NCI-H1092 treated with DMSO at 0.1 percent for 48 hours (cell line): ENCODE measurements at regions not wholly inside any gene's neighbourhood (a gene's known extent, or its start where the extent isn't known, plus 50 kb on each side); places are given as distances from the start of the nearest gene placed in this dataset.
"Not testable (repeated sequence)": the region's sequence is repeated elsewhere in the genome, so short reads cannot be mapped to it uniquely, and the experiment has no call there.

Experiments used
- DNase-seq: peaks from one replicate; lab custom pipeline; 2025; lab: John Stamatoyannopoulos, UW

DNA sequence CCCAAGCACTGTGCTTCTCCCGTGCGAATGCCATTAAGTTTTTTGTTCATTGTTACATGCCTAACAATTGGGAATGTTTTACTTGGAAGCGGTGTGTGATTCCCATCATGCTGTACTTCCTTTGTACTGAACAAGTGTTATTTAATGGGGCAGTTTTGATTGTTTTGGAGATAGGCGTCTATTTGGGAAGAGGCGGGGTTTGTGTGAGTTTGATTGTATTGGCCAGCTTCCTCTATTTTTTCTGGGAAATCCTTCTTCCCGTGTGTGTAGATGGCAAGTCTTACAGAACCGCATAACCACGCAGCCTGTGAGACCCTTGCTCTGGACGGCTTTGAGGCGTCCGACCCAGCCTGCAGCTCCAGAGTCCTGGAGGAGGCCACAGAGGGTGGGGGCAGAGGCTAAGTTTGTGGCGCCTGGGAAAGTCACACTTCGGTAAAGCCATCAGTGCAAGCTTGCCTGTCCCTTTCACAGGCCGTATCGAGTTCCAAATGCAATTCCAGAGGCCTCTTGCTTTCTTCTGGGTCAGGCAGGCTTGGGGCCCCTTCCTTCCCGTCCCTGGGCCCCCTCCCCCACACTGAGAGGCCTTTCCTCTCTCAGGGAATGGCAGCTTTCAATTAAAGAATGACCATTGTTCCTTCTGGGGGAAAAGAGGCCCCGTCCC, 210.3 kb downstream of the TOMM20 start:
- DNase-seq: no peak

DNA sequence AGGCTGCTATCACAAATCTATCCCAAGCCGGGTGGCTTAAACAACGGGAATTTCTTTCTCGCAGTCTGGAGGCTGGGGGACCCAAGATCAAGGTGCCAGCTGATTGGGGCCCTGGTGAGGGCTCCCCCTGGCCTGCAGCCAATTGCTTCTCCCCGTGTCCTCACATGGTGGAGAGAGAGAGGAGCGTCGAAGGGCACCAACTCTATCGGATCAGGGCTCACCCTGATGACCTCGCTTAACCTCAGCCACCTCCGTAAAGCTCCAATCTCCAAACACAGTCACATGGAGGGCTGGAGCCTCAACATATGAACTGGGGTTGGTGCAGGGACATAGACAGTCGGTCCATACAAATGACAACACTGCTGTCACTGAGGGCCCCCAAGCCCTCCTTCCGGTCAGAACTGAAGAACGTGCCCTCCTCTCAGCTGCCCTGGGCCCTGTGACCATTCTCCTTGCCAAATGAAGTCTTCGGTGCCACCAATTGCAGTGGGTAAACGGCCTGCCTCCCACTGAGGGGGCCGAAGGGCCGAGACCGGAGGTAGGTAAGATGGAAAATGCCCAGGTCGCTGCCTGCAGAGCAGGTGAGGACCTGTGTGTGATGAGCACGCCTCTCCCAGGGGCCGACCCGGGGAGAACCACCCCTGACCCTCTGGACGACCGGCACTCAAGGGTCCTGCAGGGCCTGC, 211.0 kb downstream of the TOMM20 start:
- DNase-seq: no peak

DNA sequence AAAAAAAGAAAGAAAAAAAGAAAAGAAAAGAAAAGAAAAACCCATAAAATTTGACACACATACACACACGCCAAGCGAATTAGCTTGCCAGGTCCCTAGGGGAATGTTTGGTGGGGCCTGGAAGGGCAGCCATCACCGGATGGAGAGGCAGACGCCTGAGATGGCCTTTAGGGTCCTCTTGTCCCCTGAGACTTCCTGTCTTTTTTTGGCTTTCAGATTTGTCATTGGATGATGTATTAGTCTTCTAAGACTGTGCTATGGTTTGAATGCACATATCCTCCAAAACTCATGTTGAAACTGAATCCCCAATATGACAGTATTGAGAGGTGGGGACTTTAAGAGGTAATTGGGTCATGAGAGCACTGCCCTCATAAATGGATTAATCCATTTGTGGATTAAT, 211.8 kb downstream of the TOMM20 start:
- DNase-seq: no peak

DNA sequence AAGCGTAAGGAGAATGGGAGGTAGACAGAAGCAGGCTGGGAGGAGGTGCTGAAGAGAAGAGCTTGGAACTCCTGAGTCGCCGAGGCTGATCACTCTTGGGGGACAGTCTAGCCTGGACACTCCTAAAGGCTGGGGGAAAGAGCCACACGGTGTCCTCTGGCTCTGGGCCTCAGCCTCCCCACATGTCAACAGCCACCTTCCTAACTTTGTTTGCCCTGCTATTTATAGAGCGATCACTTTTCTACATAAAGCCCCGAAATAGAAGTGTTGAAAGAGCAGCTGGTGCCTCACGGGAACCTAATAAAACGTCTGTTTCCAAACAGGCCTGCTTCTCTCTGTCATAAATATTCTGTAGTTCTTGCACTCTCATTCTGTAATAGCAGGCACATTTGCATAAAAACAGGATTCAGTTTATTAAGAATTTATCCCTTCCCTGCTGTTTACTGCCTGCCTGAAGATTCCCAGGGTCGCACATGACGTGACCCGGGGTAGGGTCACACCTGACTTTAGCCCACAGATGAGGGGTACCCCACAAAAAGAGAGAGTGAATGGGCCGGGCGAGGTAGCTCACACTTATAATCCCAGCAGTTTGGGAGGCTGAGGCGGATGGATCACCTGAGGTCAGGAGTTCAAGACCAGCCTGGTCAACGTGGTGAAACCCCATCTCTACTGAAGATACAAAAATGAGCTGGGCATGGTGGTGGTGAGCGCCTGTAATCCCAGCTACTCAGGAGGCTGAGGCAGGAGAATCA, 212.5 kb downstream of the TOMM20 start:
- peak; percentile 69 for DNase-seq

DNA sequence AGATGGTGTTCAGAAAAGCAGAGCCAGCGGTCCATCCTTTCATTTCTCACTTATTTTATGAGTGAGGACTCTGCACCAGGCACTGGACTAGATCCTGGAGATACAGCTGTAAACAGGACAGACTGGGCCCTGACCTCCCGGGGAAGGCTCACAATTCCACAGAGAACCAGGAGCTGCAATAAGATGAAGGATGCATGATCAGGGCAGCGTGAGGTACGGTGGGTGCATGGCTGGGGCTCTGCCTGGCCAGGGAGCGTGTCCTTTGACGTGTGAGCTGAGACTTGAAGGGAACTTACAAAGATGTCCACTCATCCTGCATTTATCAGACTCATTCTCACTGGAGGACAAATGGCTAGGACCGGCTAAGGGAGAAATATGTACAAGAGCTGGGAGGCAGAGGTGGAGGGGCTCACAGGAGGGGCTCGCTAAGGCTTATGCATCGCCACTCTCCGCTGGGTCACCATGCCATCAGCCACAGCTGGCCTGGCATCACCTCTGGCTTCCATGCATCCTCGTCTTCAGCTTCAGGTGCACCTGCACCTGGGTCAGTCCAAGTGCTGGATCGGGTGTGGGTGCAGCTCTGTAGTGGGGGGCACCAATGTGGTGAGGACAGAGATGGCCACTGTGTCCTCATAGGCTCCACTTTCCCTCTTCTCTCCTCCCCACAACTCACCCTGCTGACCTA, 213.9 kb downstream of the TOMM20 start:
- DNase-seq: no peak

DNA sequence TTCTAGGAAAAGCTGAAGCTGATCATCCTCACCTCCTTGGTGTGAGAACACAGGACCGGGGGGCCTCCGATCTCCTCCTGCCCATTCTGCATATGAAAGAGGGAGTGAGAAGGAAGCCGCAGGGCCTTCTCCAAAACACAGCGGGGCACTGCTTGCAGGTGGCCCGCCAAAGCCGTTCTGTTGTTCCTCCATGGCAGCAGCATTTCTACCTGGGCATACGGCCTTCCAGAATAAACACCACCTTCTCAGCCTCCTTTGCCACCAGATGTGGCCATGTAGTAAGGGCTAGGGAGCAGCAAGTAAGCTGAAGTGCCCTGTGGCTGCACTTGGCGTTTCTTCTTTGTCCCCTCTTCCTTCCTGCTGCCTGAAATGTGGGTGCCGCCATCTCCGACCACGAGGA, 214.9 kb downstream of the TOMM20 start:
- DNase-seq: no peak

DNA sequence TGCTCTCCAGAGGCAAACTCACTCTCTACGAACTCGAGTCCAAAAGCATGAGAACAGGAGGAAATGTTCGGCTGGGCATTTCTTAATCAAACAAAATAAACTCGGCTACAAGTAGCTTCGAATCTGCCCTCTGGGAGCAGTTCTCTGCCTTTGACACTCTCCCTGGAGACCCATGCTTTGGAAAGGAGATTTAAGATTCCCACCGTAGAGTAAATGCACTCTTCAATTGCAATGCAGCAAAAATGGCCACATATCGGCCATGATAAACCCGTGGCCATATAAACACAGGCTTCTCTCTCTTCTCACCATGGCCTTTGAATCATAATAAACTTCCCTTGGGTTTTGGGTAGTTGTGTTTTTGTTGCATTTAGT, 215.4 kb downstream of the TOMM20 start:
- DNase-seq: peak; percentile 66

DNA sequence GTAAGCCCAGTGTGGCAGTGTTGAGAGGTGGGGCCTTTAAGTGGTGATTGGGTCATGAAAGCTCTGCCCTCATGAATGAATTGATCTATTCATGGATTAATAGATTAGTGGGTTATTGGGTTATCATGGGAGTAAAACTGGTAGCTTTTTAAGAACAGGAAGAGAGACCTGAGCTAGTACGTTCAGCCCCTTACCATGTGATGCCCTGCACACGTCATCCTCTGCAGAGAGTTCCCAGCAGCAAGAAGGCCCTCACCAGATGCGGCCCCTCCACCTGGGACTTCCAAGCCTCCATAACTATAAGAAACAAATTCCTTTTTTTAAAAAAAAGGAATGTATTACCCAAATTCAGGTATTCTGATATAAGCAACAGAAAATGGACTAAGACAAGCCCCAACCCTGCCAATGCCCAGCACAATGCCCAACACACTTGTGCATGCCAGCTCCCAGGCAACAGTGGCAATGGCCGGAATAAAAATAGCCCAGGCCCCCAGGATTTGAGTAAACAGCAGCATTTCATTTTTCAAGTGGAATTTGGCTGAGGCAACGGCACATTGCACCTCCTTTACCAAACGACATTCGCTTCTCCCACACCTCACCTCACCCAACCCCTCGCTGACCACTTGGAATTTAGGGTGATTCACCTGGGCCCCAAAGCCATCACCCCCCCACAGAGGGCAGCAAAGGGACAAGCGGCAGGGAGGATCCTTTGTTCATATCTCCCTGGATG, 215.9 kb downstream of the TOMM20 start:
- DNase-seq: peak; percentile 66

DNA sequence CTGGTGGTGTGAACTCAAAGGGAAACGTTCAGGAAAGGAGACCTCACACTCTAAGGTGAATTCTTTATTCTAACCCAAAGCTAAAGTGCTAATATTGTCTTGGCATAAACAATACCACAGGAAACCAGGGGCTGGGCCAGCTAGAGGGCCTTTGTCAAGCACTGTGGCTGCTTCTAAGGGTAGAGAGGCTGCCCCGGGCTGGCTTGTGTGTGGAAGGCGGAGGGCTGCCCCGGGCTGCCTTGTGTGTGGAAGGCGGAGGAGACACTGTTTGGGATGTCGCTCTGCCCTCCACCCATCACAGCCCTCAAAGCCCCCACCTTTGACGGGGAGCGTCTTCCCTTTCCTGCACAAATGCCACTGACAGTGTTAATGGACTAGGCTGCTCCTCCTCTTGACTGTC, 216.8 kb downstream of the TOMM20 start:
- no peak for DNase-seq

DNA sequence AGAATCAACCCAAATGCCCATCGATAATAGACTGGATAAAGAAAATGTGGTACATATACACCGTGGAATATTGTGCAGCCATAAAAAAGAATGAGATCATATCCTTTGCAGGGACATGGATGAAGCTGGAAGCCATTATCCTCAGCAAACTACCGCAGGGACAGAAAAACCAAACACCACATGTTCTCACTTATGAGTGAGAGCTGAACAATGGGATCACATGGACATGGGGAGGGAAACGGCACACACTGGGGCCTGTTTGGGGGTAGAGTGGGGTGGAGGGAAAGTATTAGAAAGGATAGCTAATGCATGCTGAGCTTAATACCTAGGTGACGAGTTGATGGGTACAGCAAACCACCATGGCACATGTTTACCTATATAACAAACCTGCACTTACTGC, 217.5 kb downstream of the TOMM20 start:
- not testable (repeated sequence) for DNase-seq

DNA sequence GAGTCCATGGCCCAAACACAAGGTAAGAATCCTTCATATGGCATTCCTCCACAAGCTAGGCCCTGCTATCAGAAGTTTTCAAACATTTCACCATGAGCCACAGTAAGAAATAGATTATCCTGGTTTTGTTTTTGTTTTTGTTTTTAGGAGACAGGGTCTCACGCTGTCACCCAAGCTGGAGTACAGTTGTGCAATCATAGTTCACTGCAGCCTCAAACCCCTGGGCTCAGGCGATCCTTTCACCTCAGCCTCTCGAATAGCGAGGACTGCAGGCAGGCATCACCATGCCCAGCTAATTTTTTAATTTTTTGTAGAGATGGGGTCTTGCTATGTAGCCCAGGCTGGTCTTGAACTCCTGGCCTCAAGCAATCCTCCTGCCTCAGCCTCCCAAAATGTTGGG, 218.8 kb downstream of the TOMM20 start:
- no peak for DNase-seq

DNA sequence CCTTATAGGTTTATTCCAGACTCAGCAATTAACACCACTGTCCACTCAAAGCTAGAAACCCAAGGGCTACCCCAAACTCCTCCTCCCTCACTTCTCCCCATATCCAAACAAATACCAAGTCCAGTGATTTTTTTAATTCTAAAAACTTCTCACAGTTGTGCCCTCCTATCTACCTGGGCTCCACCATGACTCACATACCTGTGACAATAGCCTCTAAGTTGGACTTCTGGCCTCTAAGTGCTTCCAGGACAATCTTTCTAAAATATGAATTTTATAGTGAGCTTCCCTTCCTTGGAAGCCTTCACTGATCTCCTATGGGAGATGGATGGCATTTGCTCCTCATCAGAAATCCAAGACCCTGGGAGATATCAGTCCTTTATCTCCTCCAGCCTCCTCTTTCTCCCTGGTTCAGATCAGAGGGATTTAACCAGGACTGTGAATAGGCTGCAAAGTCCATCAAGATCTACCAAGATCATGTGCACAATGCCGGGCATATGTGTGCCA, 219.3 kb downstream of the TOMM20 start:
- DNase-seq: no peak

DNA sequence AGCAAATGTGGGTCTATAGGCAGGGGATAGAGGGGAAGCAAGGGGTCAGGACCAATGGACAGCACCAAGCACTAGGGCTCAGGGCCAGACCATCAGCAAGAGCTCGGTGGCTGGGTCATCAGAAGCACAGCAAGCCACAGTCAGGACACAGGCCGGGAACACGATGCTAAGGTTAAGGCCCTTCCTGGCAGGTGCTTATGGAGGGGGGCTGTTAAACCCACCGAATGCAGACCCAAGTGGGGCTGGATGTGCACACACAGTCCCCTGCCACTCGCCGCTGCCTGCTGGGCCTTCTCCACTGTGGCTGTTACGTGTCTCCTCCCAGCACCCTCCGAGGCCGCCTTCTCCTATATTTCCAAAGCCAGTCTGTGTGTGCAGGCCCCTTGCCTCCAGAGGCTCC, 220.1 kb downstream of the TOMM20 start:
- no peak for DNase-seq

DNA sequence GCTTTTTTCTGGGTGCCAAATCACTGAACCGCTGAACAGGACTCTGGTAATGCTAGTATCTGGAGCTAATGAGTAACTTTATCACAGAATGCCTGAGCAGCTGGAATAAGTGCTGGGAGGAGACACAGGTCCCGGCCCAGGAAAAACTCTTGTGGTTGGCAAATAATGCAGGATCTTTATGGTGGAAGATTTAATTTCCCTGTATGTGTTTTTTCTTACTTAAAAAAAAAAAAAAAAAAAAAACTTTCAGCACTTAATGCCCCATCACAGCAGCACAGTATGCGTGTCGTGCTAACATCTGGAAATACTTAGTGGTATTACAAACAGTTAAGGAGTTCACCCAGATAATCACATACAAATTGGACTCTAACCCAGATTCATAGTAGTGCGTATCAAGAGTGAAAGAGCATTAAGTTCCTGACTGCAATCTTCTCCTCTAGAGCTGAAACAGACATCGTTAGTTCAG, 220.7 kb downstream of the TOMM20 start:
- DNase-seq: no peak

DNA sequence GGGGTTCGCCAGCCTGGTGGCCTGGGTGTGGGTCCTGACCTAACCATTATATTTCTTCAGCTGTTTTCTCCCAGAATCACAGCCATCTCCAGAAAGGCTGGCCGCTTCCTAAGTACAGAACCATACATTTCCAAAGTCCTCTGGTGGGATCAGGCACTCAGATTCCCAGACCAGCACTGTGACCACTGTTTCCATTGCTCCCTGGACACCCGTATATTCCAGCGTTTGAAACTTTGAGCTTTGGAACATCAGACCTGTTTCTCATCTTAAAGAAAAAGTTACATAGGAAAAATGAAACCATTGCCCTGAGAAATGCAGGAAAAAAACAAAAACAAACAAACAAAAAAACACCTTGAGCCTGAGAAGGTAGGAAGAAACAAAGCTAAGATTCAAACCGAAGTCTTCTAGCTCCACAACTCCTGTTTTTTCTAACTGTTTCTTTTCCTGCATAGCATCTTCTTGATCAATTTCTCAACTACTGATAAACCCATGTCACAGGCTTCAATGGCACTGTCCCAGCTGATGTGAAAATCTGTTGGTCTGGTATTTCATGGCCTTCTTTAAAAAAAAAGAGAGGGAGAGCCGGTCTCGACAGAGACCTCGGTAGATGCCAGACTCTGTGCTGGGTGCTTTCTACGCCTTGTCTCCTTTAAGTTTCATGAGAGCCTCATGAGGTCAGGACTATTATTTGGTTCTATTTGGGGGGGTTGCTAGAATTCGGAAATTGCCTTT, 221.3 kb downstream of the TOMM20 start:
- no peak for DNase-seq

DNA sequence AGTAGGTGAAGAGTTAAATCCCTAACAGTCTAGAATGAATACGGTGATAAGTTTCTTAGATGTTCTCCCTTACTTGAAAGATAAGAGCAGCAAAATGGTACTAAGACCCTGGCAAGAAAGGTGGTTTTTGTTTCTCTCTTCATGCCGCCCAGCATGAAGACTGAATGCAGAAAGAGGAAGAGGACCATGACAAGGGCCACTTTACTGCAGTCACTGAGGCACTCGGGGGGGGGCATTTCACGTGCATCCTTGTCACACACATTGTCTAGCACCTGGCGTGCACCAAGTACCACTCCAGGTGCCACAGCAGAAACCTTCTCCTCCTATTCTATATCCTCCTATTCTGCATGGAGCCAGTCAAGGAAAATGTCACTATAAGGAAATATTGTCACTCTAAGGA, 222.0 kb downstream of the TOMM20 start:
- DNase-seq: no peak

DNA sequence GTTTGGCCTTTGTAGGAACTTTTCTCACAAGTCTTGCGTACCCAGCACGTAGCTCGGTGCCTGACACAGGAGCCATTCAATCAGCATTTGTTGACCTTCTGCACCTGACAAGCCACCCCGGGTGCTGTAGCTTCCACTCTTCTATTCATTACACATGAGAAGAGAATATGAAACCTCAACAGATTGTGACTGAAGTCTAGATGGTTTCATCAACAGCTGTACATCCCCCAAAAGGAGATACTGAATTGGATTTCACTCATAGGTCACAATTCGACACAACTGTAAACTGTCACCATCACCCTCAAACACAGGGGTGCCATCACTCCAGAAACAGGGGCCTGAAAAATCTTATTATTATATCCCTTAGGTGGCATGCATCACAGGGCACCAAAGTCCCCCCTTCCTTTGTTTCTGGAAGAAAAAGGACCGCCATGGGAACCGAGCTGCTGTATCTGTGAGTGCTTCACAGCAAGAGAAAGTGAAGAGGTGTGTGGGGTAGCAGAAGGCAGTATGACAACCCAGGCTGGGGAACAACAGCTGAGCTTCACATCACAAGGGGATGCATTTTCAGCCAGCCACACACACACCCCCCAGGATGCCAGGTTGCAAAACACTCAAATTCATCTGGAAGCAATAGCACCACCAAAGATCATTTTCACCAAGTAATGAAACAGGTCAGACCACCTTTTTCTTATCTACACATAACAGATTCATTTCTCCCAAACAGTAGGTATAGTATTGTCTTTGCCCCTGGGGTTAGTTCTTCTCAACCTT, 225.7 kb downstream of the TOMM20 start:
- DNase-seq: no peak

DNA sequence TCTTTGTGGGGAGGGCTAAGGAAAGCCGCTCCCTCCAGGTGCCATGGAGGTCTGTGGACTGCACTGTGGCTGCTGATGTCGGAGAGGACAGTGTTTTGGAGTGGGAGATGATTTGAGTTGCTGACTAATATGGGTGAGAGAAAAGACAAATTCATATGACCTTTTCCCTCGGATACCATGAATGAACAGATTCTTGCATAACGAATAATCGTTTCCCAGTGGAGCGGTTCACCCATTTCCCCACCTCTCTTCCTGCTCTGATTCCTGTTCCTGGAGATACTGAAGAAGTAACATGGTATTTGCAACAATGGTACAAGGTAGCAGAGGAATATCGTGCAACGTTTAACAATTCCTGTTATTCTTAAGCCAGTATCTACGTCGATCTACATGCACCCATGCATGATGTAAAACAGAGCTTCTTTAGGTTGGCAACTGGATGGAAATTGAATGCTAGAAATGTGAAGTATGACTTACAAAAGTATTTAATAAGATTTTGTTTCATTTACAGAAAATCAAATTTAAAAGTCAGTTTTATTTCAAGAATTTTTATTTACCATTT, 227.1 kb downstream of the TOMM20 start:
- no peak for DNase-seq

DNA sequence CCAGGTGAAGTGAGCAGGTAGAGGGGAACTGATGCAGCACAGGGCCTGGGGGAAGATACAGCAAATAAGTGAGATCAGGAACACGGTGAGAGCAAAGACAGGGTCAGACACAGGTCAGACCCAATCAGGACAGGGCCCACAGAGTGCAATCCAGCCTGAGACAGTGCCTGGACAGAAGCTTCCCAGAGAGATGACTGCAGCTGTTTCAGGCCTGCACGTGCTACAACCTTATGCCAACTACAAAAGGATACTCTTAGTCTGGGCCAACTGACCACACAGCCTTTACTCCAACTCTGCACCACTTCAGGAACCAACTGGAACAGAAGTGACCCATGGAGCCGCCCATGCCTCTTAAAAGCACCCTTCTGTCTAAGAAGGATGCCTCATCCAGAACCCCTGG, 228.0 kb downstream of the TOMM20 start:
- DNase-seq: no peak

DNA sequence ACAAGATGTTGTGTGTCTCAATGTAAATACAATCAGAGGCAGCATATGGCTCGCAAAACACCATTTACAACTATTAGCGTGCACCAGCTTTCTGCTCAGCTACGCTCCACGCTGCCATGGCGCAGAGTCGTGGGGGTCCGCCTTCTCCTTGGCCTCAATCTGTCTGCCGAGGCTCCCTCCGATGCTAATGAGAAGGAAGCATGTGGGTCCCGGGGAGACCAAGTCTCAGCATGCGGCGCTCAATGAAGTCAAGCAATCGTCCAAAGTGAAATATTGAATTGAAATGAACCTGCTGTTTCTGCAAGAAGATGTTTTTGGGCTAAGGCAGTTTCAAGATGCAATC, 228.9 kb downstream of the TOMM20 start:
- DNase-seq: no peak
